ENCODE measurements at regions not wholly inside any gene's neighbourhood (a gene's known extent, or its start where the extent isn't known, plus 50 kb on each side); places are given as distances from the start of the nearest gene placed in this dataset.

DNA sequence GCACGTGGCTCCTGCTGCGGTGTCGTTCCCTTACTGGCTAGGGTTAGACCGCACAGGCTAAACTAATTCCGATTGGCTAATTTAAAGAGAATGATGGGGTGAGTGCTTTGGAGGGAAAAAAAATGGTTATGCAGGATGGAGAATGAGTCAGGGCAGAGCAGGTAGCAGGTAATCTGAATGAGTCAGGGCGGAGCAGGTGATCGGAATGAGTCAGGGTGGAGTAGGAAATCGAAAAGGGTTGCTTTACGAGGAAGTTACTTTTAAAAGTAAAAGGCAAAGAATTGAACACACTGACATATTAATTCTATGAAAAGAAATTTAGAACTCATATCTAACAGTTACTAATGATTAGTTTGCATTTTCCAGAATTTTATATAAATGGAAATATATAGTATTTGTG, 335.5 kb downstream of the FOXO1 start:
- Mint-ChIP-seq H3K27me3 (ENCODE audit: low read depth in 3 of 3) (peaks cover 0 to 5% (median 0%) of the 10 kb centered on the region in 3 donors), H3K9me3 (peaks cover 0 to 10% (median 3%) of the 10 kb centered on the region in 7 donors), H3K4me3 (no peak overlapping the region), H3K27ac (no peak overlapping the region), H3K4me1 (no peaks in the 10 kb centered on the region), H3K36me3 (no peaks in the 10 kb centered on the region)
- TF ChIP-seq, protein P1, sequence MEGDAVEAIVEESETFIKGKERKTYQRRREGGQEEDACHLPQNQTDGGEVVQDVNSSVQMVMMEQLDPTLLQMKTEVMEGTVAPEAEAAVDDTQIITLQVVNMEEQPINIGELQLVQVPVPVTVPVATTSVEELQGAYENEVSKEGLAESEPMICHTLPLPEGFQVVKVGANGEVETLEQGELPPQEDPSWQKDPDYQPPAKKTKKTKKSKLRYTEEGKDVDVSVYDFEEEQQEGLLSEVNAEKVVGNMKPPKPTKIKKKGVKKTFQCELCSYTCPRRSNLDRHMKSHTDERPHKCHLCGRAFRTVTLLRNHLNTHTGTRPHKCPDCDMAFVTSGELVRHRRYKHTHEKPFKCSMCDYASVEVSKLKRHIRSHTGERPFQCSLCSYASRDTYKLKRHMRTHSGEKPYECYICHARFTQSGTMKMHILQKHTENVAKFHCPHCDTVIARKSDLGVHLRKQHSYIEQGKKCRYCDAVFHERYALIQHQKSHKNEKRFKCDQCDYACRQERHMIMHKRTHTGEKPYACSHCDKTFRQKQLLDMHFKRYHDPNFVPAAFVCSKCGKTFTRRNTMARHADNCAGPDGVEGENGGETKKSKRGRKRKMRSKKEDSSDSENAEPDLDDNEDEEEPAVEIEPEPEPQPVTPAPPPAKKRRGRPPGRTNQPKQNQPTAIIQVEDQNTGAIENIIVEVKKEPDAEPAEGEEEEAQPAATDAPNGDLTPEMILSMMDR (IDR thresholded peaks at IDR 0.05) = no peak
- no peak overlapping the region for H3K4me3 ChIP-seq (replicated peaks in 1 of 3; ENCODE audit: low read depth in 2 of 3, low read length in 3 of 3)
- H3K4me2 ChIP-seq (replicated peaks; ENCODE audit: extremely low read depth, low read length, poor library complexity, severe bottlenecking) = no peak overlapping the region
- no peak overlapping the region for H3K9ac ChIP-seq (ENCODE audit: insufficient read depth, low read length, poor library complexity, severe bottlenecking)
- 92% methylated on average over 5 of the region's 9 CpGs for WGBS (ENCODE audit: insufficient coverage)
- intact Hi-C loops (cut with micrococcal nuclease) = no loop called here
- H3K27me3 ChIP-seq (ENCODE audit: control insufficient read depth in 2 of 2, insufficient read depth in 2 of 2, low read length in 2 of 2) = no peaks in the 10 kb centered on the region
- no peaks in the 10 kb centered on the region for H3K4me1 ChIP-seq (ENCODE audit: control insufficient read depth in 1 of 2, insufficient read depth in 2 of 2, low read length in 2 of 2)
- no peaks in the 10 kb centered on the region for H4K20me1 ChIP-seq (ENCODE audit: insufficient read depth, low read length)
- no peak overlapping the region for H2AFZ ChIP-seq (ENCODE audit: insufficient read depth, low read depth, low read length, poor library complexity, severe bottlenecking)
- no peaks in the 10 kb centered on the region for H3K79me2 ChIP-seq (ENCODE audit: insufficient read depth, low read length)
- peaks cover 0 to 3% of the 10 kb centered on the region in 2 donors for H3K9me3 ChIP-seq (replicated peaks in 1 of 2; ENCODE audit: control insufficient read depth in 1 of 2, insufficient read depth in 1 of 2, low read length in 2 of 2)
- DNase-seq = no peak
- no peaks in the 10 kb centered on the region for H3K36me3 ChIP-seq (replicated peaks in 1 of 2; ENCODE audit: control insufficient read depth in 1 of 2, insufficient read depth in 2 of 2, low read length in 2 of 2)
- H3K27ac ChIP-seq (ENCODE audit: low read depth in 1 of 2, low read length in 2 of 2) = no peak overlapping the region

DNA sequence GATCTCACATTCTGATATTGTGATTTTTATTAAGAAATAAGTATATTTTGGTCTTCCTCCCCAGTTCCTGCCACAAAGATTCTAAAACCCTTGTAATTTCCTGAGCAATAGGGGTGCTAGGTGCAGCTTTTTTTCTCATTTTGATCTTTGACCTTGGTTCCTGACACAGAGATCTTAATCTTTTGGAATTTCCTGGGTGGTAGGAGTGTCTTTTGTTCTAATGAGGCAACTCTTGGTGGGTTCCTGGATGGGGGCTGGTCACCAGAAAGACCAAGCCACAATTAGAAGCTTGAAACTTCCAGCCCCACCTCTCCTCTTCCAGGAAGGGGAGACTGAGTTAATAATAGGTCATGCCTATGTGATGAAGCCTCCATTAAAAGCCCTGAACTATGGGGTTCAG, 334.6 kb downstream of the FOXO1 start:
- no peak for DNase-seq
- H3K27me3 ChIP-seq (ENCODE audit: control insufficient read depth in 2 of 2, insufficient read depth in 2 of 2, low read length in 2 of 2) = no peaks in the 10 kb centered on the region
- H3K27me3 Mint-ChIP-seq (ENCODE audit: low read depth in 3 of 3) = peaks cover 0 to 2% (median 0%) of the 10 kb centered on the region in 3 donors
- H3K4me2 ChIP-seq (replicated peaks; ENCODE audit: extremely low read depth, low read length, poor library complexity, severe bottlenecking) = no peak overlapping the region
- no peak overlapping the region for H2AFZ ChIP-seq (ENCODE audit: insufficient read depth, low read depth, low read length, poor library complexity, severe bottlenecking)
- H3K36me3 Mint-ChIP-seq = no peaks in the 10 kb centered on the region
- no peak overlapping the region for H3K4me3 ChIP-seq (replicated peaks in 1 of 3; ENCODE audit: low read depth in 2 of 3, low read length in 3 of 3)
- H3K9me3 ChIP-seq (replicated peaks in 1 of 2; ENCODE audit: control insufficient read depth in 1 of 2, insufficient read depth in 1 of 2, low read length in 2 of 2) = peaks cover 0 to 3% of the 10 kb centered on the region in 2 donors
- no peaks in the 10 kb centered on the region for H4K20me1 ChIP-seq (ENCODE audit: insufficient read depth, low read length)
- H3K79me2 ChIP-seq (ENCODE audit: insufficient read depth, low read length) = no peaks in the 10 kb centered on the region
- H3K4me1 Mint-ChIP-seq = no peaks in the 10 kb centered on the region
- no peak overlapping the region for H3K27ac ChIP-seq (ENCODE audit: low read depth in 1 of 2, low read length in 2 of 2)
- peaks cover 0 to 6% (median 0%) of the 10 kb centered on the region in 7 donors for H3K9me3 Mint-ChIP-seq
- TF ChIP-seq, protein P1 (IDR thresholded peaks at IDR 0.05) = no peak
- intact Hi-C loops (cut with micrococcal nuclease) = no loop called here
- H3K27ac Mint-ChIP-seq = no peak overlapping the region
- H3K4me3 Mint-ChIP-seq = no peak overlapping the region
- no peaks in the 10 kb centered on the region for H3K36me3 ChIP-seq (replicated peaks in 1 of 2; ENCODE audit: control insufficient read depth in 1 of 2, insufficient read depth in 2 of 2, low read length in 2 of 2)
- no peak overlapping the region for H3K9ac ChIP-seq (ENCODE audit: insufficient read depth, low read length, poor library complexity, severe bottlenecking)
- no peaks in the 10 kb centered on the region for H3K4me1 ChIP-seq (ENCODE audit: control insufficient read depth in 1 of 2, insufficient read depth in 2 of 2, low read length in 2 of 2)
